GM18907 (cell line): ENCODE measurements at regions not wholly inside any gene's neighbourhood (a gene's known extent, or its start where the extent isn't known, plus 50 kb on each side); places are given as distances from the start of the nearest gene placed in this dataset.

Experiments used
- ATAC-seq: cut with Tn5 transposase; IDR thresholded peaks from one replicate; pipeline ENCODE4 v1.9.1; 2021; ENCODE audit warnings: mild to moderate bottlenecking, moderate library complexity; ENCODE audit not compliant: unreplicated experiment

DNA sequence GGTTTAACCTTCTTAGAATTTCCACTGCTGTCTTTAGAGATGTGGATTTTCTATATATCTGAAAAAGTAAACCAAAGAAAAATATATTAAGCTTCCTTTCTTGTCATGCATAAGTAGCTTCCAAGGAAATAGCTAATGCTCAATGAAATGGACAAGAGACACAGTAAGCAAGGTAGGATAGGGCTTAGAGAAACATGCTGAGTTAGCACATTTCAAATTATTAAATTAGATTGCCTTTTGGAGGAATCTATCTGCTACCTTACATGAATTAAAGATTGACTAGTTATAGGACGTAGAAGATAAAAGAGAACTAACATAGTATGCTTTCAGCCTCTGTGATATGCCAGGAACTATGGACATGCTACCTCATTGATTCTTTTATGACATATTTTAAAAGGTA lies 824.6 kb downstream of the TUSC7 start:
- ATAC-seq: no peak

- no peak for ATAC-seq
Measured at GRCh38 chr3:117536006-117536405, 826.4 kb downstream of the TUSC7 start.

DNA sequence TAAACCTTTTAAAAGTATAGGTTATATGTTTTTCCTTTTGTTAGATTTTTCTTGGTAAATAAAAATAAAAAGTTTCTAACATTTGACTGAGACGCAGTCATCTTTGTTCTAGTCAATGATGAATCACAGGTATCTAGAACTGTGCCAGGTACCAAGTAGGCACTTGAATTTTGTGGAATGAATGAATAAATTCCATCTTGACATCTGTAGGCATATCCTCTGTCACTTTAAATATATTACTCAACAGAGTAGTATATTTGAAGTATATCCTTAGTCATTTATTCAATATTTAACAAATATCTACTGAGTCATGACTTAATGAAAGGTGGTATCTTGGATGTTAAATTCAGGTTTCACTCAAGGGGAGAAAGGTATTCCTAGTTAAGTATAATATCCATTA lies 828.4 kb downstream of the TUSC7 start:
- ATAC-seq: no peak

DNA sequence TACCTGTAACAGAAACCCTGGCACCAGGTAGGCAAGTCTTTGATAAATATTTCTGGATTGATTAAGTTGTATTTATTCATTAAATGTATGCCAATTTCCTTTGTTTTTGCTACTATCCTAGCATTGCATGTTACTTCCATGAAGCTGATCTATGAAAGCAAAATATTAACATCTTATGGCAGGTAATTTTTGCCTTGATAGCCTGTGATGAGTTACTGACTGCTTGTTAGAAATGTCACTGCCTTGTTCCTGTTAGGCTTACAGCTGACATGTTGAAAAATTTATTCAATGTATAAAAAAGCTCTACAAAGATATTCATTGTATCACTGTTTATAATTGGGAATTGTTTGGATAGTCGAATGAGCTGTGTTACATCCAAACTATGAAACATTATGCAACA lies 830.1 kb downstream of the TUSC7 start:
- ATAC-seq: no peak

- no peak for ATAC-seq
Measured at GRCh38 chr3:117540597-117540996, 831.0 kb downstream of the TUSC7 start.

DNA sequence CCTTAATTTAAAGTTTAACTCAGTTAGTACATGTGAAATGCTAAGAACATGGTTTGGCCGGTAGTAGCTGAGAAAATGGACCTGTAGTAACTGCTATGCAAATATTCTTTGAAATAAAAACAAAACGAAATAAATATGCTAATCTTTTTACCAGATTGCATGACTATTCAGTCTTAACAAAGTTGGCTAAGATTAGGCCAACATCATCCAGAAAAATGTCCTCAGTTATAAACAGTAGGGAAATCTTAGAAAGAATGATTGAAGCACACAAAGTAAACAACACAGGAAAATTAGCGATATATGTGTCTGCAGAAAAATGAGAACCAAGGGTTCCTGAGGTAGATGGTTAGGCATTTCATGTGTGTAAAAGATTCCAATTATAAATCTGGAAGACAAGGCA lies 832.1 kb downstream of the TUSC7 start:
- no peak for ATAC-seq

GRCh38 chr3:117543521-117543920 lies 833.9 kb downstream of the TUSC7 start:
- ATAC-seq: no peak

DNA sequence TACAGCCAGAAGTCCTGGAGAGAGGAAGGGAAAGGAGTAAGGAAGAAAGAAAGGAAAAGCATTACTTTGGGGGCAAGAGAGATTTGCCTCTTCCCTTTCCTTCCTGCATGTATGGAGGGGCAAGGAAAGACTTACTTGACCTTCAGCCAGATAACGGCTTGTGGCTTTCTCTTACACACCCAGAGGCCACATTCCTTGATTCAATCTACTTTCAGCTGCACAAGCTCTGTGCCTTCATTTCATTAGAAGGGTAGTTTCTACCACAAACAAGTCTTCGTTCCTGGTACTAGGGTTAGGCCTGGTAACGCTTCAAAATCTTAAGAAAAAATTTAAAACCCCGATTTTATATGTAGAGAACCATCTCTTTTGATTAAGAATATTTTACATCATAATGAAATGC lies 835.9 kb downstream of the TUSC7 start:
- no peak for ATAC-seq

DNA sequence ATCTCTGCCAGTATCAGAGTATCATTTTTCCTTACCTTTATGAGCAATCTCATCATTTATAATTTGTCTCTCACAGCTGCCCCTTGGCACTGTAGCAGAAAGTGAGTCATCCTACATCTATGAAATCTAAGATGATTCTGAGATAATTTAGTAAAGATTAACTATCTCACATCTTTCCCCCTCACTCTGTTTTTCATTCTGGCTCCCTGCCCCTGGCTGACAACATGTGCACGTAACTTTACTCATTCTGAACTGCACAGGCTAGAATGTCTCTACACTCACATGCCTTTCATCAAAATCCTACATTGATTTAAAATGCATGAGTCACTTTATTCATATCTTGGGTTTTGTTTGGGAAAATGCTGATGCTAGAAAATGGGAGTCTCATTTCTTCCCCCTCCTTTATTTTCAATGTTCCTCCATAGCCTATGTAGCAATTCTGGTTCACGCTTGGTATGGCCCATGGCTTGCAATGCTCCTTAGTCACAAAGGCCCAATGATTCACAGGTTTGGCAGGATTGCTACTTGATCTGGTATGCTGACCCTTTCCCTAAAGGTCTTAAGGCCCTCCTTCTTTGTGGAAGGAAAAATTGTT lies 838.5 kb downstream of the TUSC7 start:
- no peak for ATAC-seq

DNA sequence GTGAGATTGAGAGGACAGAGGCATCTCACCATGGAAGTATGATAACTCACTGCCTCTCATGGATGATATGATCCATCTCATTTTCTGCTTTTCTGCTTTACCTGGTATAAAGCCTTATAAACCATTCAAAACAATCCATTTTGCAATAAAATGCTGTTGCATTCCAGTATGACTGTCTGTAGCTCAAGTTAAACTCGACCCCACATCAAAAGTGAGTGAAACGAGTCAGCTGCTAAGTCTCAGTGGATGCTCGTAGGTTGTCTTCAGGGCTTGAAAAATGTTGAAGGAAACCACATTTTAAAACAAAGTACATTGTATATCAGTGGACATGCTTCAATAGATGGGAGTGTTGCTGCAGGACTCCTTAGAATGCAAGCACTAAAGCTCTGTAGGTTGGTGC lies 839.0 kb downstream of the TUSC7 start:
- no peak for ATAC-seq

DNA sequence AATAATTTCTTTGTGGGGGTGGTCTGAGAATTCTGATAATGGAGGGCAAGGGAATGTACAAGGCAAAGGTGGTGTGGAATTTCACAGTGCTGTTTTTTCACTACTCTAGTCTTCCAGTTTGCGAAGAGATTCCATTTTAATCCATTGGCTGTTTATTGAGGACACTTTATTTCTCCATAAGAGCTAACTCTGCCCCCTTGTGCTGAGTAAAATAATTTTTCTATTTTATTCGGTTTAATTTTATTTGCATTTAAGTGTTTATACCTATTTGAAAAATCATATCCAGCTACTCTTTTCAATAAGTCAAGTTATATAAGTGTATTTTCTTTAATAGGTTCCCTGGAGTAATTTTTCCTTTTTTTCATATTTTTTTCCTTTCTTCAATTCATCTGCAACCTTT lies 840.1 kb downstream of the TUSC7 start:
- no peak for ATAC-seq

DNA sequence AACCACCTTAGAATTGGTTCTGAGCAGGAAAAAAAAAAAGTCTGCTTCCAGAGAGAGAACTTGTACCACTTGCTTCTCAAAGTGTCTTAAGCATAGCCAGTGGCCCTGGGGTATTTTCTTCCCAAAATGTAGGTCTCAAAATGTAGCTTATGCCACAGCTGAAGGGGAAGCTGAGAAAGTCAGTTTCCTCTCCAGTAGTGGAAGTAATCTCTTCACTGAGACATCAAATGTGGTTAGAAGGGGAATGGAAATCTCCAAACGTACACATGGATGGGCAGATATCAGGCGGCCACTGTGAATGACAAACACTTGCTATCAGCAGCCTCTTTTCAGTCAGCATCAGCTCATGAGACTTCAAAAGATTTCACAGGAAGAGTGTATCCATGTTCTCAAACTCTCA lies 841.2 kb downstream of the TUSC7 start:
- ATAC-seq: no peak

DNA sequence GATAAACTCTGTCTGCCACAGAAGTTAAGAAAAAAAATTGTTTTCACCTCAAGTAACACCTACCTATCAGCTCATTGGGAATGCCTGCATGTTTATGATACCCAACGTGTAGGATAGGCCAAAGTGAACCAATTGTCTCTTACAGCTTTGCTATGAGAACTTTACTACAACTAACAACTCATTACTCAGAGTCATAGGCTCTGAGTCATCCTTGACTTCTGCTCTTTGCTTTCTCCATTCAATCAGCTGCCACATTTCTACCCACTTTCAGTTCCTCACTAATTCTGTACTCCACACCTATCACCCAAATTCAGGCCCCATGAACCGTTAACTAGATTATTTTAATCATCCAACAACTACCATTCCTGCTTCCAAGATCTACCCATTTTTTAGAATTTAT lies 843.9 kb downstream of the TUSC7 start:
- peak; percentile 98 for ATAC-seq

- ATAC-seq: no peak
Measured at GRCh38 chr3:117556646-117557407, 847.2 kb downstream of the TUSC7 start.

GRCh38 chr3:117557464-117558090 lies 848.0 kb downstream of the TUSC7 start:
- ATAC-seq: no peak

DNA sequence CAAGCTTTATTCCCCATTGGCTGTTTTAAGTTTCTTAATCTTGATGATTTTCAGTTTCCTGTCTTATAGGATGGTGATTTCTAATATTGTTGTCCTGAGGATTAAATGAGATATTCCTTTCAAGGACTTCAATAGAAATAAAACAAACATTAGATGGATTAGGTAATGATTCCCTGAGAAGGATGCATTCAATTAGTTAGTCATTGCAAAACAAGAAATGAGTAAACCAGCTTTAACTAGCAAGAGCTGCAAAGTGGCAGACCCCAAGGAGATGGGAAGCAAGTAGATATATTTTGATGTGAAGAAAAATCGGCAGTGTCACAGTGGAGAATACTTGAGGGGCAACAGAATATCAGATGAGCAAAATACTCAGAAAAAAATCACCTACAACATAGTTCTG lies 849.1 kb downstream of the TUSC7 start:
- no peak for ATAC-seq

DNA sequence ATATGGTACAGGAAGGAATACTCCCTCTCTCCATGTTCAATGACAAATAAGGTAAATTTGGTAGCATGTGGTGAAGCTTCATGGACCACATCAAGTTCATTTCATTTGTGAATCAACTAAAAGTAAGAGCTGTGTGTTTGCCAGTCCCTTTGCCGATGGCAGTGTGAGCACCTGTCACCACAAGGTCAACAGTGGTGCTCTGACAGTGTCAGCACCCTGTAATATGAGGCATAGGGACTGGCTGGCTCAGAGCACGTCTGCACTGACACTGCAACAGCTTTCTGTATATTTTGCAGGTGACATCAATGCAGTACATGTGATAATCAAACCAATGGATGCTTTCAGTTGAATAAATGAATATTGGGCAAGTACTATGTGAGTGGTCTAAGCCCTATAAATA lies 852.4 kb downstream of the TUSC7 start:
- ATAC-seq: no peak

- no peak for ATAC-seq
Measured at GRCh38 chr3:117563063-117563462, 853.5 kb downstream of the TUSC7 start.

DNA sequence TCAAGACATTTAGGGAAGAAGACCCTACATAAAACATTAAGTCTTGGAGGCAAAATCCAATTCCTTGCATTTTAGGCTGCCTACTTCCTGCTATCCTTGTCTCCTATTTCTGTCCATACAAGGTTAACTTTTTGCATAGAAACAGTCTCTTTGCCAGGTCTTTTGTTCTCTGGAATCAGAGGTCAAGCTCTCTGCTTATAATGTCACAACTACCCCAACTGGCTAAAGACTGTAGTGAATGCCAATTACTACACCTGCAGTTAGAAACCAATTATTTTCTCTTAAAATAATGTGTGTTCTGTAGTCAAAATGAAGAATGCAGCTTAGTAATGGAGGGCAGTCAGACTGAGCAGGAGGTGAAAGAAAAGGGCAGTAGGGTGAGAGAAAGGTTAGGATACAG lies 856.2 kb downstream of the TUSC7 start:
- no peak for ATAC-seq

DNA sequence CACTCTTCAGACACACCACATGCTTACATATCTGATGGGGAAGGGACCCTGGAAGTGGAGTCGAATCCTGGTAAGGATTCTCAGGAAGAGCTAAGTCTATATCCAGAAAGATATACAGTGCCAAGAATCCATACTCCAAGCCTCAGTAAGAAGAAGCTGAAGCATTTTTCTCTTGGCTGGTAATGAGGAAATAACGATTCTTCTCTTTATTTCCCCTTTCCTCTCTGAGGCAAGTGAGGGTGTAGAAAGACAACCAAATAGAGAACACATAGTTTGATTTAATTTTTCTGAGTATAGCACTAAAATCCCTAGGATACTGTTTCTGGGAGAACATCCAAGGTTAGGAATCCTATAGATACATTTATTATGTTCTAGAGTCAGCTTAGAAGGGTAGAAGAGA lies 857.3 kb downstream of the TUSC7 start:
- ATAC-seq: no peak

DNA sequence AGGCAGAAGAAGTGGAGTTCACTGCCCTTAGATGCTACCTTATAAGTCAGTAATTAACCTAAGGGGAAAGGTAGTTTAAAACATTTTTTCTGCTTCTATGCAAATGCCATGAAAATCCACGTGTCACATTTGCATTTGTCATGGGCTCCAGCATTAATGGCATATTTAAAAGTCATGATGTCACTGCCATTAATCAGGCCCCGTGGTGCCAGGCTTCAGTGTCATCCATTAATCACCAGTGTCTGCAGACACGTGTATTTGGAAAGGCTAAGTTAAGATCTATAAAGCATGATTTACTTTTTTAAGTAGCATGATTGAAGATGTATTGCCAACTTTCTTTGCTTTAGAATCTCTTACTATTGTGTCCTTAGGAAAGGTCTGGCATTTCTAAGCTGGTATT lies 857.8 kb downstream of the TUSC7 start:
- no peak for ATAC-seq

GRCh38 chr3:117567906-117568305 lies 858.3 kb downstream of the TUSC7 start:
- no peak for ATAC-seq
